ENCODE measurements at regions not wholly inside any gene's neighbourhood (a gene's known extent, or its start where the extent isn't known, plus 50 kb on each side); places are given as distances from the start of the nearest gene placed in this dataset.

DNA sequence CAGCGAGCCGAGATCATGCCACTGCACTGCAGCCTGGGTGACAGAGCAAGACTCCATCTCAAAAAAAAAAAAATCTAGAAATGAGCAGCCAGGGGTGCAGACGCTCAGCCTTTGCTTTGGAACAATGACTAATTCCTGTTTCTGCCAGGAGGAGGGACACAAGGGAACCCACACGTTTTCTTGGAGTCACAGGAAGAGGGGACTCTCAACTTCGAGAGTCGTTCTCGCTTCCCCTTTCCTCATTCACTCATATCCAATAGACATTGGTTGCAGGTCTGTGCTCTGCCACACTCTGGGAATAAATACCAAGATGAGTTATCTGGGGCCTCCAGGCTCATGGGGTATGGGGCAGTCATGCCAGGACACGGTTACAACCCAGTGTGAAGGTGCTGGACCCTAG, 91.5 kb upstream of the RREB1 start:
- TF ChIP-seq, protein P1, sequence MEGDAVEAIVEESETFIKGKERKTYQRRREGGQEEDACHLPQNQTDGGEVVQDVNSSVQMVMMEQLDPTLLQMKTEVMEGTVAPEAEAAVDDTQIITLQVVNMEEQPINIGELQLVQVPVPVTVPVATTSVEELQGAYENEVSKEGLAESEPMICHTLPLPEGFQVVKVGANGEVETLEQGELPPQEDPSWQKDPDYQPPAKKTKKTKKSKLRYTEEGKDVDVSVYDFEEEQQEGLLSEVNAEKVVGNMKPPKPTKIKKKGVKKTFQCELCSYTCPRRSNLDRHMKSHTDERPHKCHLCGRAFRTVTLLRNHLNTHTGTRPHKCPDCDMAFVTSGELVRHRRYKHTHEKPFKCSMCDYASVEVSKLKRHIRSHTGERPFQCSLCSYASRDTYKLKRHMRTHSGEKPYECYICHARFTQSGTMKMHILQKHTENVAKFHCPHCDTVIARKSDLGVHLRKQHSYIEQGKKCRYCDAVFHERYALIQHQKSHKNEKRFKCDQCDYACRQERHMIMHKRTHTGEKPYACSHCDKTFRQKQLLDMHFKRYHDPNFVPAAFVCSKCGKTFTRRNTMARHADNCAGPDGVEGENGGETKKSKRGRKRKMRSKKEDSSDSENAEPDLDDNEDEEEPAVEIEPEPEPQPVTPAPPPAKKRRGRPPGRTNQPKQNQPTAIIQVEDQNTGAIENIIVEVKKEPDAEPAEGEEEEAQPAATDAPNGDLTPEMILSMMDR (conservative IDR thresholded peaks at IDR 0.05; ENCODE audit: low read depth in 2 of 2): no peak
- TF ChIP-seq, protein P2, sequence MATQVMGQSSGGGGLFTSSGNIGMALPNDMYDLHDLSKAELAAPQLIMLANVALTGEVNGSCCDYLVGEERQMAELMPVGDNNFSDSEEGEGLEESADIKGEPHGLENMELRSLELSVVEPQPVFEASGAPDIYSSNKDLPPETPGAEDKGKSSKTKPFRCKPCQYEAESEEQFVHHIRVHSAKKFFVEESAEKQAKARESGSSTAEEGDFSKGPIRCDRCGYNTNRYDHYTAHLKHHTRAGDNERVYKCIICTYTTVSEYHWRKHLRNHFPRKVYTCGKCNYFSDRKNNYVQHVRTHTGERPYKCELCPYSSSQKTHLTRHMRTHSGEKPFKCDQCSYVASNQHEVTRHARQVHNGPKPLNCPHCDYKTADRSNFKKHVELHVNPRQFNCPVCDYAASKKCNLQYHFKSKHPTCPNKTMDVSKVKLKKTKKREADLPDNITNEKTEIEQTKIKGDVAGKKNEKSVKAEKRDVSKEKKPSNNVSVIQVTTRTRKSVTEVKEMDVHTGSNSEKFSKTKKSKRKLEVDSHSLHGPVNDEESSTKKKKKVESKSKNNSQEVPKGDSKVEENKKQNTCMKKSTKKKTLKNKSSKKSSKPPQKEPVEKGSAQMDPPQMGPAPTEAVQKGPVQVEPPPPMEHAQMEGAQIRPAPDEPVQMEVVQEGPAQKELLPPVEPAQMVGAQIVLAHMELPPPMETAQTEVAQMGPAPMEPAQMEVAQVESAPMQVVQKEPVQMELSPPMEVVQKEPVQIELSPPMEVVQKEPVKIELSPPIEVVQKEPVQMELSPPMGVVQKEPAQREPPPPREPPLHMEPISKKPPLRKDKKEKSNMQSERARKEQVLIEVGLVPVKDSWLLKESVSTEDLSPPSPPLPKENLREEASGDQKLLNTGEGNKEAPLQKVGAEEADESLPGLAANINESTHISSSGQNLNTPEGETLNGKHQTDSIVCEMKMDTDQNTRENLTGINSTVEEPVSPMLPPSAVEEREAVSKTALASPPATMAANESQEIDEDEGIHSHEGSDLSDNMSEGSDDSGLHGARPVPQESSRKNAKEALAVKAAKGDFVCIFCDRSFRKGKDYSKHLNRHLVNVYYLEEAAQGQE (IDR thresholded peaks at IDR 0.05; ENCODE audit: unreplicated experiment): no peak
- no peak for TF ChIP-seq POLR2AphosphoS5 (IDR thresholded peaks at IDR 0.05; ENCODE audit: low read depth)
- no peak for TF ChIP-seq EZH2 (IDR thresholded peaks at IDR 0.05; ENCODE audit: low read depth, unreplicated experiment)
- TF ChIP-seq, protein P3, sequence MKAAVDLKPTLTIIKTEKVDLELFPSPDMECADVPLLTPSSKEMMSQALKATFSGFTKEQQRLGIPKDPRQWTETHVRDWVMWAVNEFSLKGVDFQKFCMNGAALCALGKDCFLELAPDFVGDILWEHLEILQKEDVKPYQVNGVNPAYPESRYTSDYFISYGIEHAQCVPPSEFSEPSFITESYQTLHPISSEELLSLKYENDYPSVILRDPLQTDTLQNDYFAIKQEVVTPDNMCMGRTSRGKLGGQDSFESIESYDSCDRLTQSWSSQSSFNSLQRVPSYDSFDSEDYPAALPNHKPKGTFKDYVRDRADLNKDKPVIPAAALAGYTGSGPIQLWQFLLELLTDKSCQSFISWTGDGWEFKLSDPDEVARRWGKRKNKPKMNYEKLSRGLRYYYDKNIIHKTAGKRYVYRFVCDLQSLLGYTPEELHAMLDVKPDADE (IDR thresholded peaks at IDR 0.05): no peak
- no peak for TF ChIP-seq EZH2phosphoT487 (IDR thresholded peaks at IDR 0.05; ENCODE audit: unreplicated experiment)
- TF ChIP-seq CREB1 (CRISPR knock-in tag; IDR thresholded peaks at IDR 0.05; ENCODE audit: low read depth): no peak
- no peak for TF ChIP-seq JUNB (IDR thresholded peaks at IDR 0.05; ENCODE audit: unreplicated experiment)
